Activated T-helper 1 cell treated with anti-CD3 and anti-CD28 coated beads, Interleukin-12 subunit alpha, Interleukin-12 subunit beta, Interleukin-2, Interleukin-4 antibody, amounts not matched to agents 30 ng/mL and 10 ng/mL and 1 ng/mL, durations not matched to agents 14 hours and 24 hours and 36 hours (primary cell): ENCODE measurements at regions not wholly inside any gene's neighbourhood (a gene's known extent, or its start where the extent isn't known, plus 50 kb on each side); places are given as distances from the start of the nearest gene placed in this dataset.

Experiments used
- DNase-seq: peaks from one replicate; pipeline ENCODE4 v3.0.0; 2021; ENCODE audit warnings: low spot score
- H3K27ac Mint-ChIP-seq: one replicate; pipeline ENCODE4 v1.8.0; 2021; ENCODE audit warnings: mild to moderate bottlenecking, mixed read lengths
- H3K27me3 Mint-ChIP-seq: one replicate; pipeline ENCODE4 v1.8.0; 2022; ENCODE audit warnings: mild to moderate bottlenecking, moderate library complexity, mixed read lengths; ENCODE audit not compliant: insufficient read depth
- H3K36me3 Mint-ChIP-seq: one replicate; pipeline ENCODE4 v1.8.0; 2021; ENCODE audit warnings: low read depth, mixed read lengths
- H3K4me1 Mint-ChIP-seq: one replicate; pipeline ENCODE4 v1.8.0; 2021; ENCODE audit warnings: low read depth, mixed read lengths
- H3K4me3 Mint-ChIP-seq: one replicate; pipeline ENCODE4 v1.8.0; 2021; ENCODE audit warnings: mild to moderate bottlenecking, moderate library complexity, mixed read lengths
- H3K9me3 Mint-ChIP-seq: one replicate; pipeline ENCODE4 v1.8.0; 2021; ENCODE audit warnings: mixed read lengths
- intact Hi-C: fragments of 100-400 bp; cut with micrococcal nuclease; formaldehyde crosslinking; loops from one replicate; pipeline ENCODE4 v1.15.1; 2024

DNA sequence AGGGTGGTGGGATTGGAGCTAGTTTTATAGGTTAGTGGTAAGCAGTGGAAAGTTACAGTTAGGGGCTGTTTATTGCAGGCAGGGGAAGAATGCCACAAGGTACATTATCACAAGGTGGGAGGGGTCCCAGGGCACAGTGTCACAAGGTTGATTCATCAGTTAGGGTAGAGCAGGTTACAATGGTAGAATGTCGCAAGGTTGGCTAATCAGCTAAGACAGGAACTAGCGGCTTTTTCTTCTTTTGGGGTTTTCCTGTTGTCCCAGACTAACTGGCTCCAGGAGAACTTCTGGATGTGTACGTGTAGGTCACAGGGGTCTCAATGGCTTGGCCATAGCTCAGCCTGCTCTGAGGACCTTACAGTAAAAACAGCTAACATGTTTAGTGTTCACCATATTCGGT, 1221.1 kb downstream of the SLITRK1 start:
- Mint-ChIP-seq H3K4me3 (no peak overlapping the region), H3K4me1 (no peaks in the 10 kb centered on the region), H3K27ac (no peak overlapping the region), H3K9me3 (no peaks in the 10 kb centered on the region), H3K36me3 (no peaks in the 10 kb centered on the region), H3K27me3 (no peaks in the 10 kb centered on the region)
- intact Hi-C loops: no loop called here
- no peak for DNase-seq

DNA sequence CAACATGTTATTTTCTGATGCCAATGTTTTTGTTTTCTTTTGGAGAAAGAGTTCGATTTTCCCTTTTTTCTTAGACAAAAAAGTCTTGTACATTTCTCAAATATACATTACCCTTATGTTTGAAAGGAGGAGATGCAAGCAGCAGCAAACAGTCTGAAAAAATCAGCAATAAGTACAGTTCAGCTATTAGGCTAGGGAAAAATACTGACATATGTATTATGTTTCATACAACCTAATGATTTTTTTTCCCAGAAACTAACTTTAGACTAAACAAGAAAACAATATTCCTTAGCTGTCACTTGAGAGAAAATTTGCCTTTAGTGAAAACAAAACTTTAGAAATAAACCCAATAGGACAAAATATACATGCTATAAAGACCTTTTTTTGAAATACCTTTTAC, 1223.5 kb downstream of the SLITRK1 start:
- Mint-ChIP-seq H3K9me3 (no peaks in the 10 kb centered on the region), H3K4me3 (no peak overlapping the region), H3K27me3 (no peaks in the 10 kb centered on the region), H3K27ac (no peak overlapping the region), H3K36me3 (no peaks in the 10 kb centered on the region), H3K4me1 (no peaks in the 10 kb centered on the region)
- no peak for DNase-seq
- intact Hi-C loops: no loop called here

DNA sequence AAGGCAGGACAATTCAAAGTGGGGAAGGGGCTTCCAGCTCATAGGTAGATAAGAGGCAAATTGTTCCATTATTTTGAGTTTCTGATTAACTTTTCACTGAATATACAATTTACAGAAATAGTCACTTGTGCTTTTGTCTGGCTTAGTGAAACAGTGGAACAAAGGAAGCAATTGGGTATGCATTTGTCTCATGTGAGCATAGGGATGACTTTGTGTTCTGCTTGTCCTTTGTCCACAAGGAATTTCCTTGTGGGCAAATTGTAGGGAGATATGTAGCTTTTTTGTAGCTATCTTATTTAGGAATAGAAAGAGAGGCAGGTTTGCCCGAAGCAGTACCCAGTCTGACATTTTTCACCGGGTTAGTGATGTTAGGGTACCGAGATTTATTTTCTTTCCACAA, 1224.8 kb downstream of the SLITRK1 start:
- H3K4me3 Mint-ChIP-seq: no peak overlapping the region
- no peaks in the 10 kb centered on the region for H3K27me3 Mint-ChIP-seq
- no peaks in the 10 kb centered on the region for H3K4me1 Mint-ChIP-seq
- no peak for DNase-seq
- intact Hi-C loops: no loop called here
- H3K36me3 Mint-ChIP-seq: no peaks in the 10 kb centered on the region
- no peaks in the 10 kb centered on the region for H3K9me3 Mint-ChIP-seq
- H3K27ac Mint-ChIP-seq: no peak overlapping the region

DNA sequence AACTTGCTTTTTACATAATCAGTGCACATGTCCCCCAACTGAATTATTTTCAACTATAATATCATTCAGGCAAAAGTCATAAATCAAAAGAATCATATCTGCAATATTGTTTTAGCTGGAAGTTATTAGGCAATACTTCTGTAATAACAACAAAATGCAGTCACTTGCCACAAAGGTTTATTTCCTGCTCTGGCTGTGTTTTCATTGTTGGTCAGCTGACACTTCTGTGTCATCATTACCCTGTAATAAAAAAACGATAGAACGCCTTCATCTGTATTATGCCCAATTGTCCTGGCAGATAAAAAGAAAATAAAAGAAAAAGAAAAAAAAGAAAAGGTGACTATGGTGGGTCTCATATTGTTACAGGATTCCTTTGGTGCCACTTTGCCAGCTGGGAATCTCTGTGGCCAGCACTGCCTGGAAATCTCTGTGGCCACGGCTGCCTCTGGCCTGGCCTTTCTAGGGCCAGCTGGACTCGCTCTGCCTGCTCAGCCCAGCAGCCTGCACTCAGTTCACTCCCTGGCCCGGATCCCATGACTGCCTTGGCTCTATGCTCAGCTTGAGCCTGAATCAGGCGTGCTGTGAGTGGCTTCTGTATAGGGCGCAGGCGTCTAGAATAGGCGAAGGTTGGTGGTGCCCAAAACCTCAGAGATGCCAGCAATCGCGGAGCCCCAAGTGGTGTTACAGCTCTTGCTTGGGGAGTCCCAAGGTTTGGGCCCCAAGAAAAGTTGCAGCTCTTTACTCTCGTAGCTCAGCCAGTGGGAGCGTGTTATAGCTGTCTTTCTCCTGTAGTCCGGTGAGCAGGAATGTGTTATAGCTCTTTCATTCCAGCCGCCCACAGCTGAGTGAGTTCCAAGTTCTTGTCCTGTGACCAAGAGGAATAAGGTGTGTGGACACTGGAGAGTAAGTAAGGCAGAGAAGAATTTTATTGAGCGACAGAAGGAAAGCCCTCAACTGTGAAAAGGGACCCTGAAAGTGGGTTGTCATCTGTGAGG, 1227.1 kb downstream of the SLITRK1 start:
- Mint-ChIP-seq H3K36me3 (no peaks in the 10 kb centered on the region), H3K27me3 (no peaks in the 10 kb centered on the region), H3K9me3 (no peaks in the 10 kb centered on the region), H3K4me1 (no peaks in the 10 kb centered on the region), H3K4me3 (no peak overlapping the region), H3K27ac (no peak overlapping the region)
- no peak for DNase-seq
- intact Hi-C loops: no loop called here

DNA sequence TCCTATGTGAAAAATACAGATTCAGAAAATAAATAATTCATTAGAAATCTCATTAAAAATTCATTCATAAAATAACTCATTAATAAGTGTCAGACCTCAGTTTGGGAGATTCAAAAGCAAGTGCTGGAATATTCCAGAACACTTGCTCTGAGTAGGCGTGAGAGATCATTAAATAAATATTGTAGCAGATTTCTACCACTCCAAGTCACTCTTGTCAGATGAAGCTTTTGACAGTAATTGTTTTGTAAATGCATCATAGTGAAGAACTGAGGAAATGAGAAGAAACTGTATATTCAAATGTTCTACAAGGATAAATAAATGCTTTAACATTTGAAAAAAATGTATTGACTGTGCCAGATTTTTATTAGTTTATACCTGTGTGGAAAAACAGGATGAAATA, 1228.1 kb downstream of the SLITRK1 start:
- intact Hi-C loops: no loop called here
- H3K9me3 Mint-ChIP-seq: no peaks in the 10 kb centered on the region
- H3K27ac Mint-ChIP-seq: no peak overlapping the region
- H3K4me1 Mint-ChIP-seq: no peaks in the 10 kb centered on the region
- DNase-seq: no peak
- H3K4me3 Mint-ChIP-seq: no peak overlapping the region
- no peaks in the 10 kb centered on the region for H3K27me3 Mint-ChIP-seq
- no peaks in the 10 kb centered on the region for H3K36me3 Mint-ChIP-seq

DNA sequence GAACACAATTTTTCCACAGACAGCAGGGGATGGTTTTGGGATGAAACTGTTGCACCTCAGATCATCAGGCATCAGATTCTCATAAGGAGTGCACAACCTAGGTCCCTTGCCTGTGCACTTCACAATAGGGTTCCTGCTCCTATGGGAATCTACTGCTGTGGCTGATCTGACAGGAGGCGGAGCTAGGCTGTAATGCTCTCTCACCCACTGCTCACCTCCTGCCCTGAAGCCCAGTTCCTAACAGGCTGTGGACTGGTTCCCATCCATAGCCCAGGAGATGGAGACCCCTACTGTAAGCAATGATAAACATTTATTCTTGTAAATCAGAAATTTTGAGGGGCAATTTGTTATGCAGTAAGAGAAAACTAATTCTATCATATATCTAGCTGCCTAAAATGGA, 1234.7 kb downstream of the SLITRK1 start:
- no peaks in the 10 kb centered on the region for H3K36me3 Mint-ChIP-seq
- no peak overlapping the region for H3K27ac Mint-ChIP-seq
- no peak overlapping the region for H3K4me3 Mint-ChIP-seq
- no peaks in the 10 kb centered on the region for H3K27me3 Mint-ChIP-seq
- no peaks in the 10 kb centered on the region for H3K4me1 Mint-ChIP-seq
- intact Hi-C loops: no loop called here
- no peak for DNase-seq
- H3K9me3 Mint-ChIP-seq: no peaks in the 10 kb centered on the region

DNA sequence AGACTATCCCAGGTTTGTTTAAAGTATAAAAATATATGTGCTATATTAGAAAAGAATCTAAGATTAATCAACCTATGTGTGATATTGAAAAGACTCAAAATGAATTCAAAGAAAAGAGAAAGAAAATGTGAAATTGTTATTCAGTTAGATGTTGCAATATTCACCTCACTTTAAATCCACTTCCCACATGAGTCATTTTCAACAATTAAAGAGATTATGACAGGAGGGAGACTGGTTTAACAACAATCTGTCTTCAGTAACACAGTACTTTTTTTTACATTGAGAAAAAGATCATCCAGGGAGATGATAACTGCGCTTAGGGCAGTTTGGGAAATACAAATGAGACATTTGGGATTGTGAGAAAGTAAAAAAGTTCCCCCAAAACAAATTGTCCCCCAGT, 1246.2 kb downstream of the SLITRK1 start:
- no peak overlapping the region for H3K4me3 Mint-ChIP-seq
- no peak overlapping the region for H3K27ac Mint-ChIP-seq
- peaks cover 8% of the 10 kb centered on the region for H3K9me3 Mint-ChIP-seq
- DNase-seq: no peak
- H3K4me1 Mint-ChIP-seq: no peaks in the 10 kb centered on the region
- no peaks in the 10 kb centered on the region for H3K36me3 Mint-ChIP-seq
- intact Hi-C loops: no loop called here
- no peaks in the 10 kb centered on the region for H3K27me3 Mint-ChIP-seq

DNA sequence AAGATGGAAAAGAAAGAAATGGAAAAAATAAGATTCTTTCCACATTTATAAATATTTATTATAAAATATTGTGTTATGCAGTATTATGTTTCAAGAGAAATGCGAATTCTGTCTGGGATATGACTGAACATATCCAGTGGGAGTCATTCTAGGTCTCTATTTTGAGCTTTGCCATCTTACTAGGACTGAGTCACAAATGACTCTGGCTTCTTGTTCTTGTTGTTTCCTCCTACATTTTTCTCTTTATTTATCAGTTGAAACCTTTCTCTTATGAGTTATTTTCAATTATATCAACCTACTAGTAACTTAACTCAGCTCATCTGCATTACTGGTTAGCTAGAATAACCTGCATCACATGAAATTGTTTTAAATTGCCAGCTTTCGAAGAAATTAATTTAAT, 1247.3 kb downstream of the SLITRK1 start:
- Mint-ChIP-seq H3K4me1 (no peaks in the 10 kb centered on the region), H3K36me3 (no peaks in the 10 kb centered on the region), H3K9me3 (peaks cover 8% of the 10 kb centered on the region), H3K4me3 (no peak overlapping the region), H3K27me3 (no peaks in the 10 kb centered on the region), H3K27ac (no peak overlapping the region)
- no peak for DNase-seq
- intact Hi-C loops: no loop called here

DNA sequence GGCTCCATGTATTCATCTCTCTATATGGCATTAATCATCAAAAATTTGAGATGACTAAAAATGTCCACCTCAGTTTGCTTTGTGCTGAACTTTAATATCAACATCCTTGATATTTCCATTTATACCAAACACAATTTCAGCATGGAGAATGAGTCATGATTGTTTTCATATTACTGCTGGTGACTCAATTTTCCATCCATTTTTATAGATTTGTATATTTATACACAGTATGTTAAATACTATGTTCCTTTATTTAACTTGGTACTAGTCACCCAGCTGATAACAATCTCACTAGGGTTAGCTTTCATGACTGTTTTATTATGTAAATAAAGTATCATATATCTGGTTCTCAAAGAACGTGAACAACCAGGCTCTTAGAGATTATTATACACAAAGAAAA, 1255.1 kb downstream of the SLITRK1 start:
- no peak overlapping the region for H3K27ac Mint-ChIP-seq
- intact Hi-C loops: no loop called here
- H3K27me3 Mint-ChIP-seq: no peaks in the 10 kb centered on the region
- no peak overlapping the region for H3K4me3 Mint-ChIP-seq
- DNase-seq: no peak
- no peaks in the 10 kb centered on the region for H3K36me3 Mint-ChIP-seq
- no peaks in the 10 kb centered on the region for H3K4me1 Mint-ChIP-seq
- no peaks in the 10 kb centered on the region for H3K9me3 Mint-ChIP-seq

DNA sequence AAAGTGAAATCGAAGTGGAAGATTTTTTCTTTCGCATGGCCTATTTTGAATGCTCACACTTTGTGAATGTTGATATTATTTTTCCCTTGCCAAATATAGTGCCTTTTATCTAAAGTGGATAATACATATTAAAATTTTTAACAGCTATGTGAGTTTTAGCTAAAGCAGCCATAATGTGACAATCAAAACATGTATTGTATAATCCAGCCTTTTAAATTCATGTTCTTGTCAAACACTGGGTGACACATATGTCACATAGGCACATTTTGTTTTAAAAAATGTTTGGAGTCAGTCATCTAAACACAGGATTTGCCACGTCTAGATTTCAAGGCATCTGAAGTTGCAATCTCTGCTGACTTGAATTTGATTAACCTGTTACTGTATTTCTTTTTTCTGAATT, 1256.6 kb downstream of the SLITRK1 start:
- no peak overlapping the region for H3K27ac Mint-ChIP-seq
- H3K9me3 Mint-ChIP-seq: no peaks in the 10 kb centered on the region
- intact Hi-C loops: no loop called here
- no peaks in the 10 kb centered on the region for H3K27me3 Mint-ChIP-seq
- H3K36me3 Mint-ChIP-seq: no peaks in the 10 kb centered on the region
- H3K4me3 Mint-ChIP-seq: no peak overlapping the region
- no peak for DNase-seq
- H3K4me1 Mint-ChIP-seq: no peaks in the 10 kb centered on the region

DNA sequence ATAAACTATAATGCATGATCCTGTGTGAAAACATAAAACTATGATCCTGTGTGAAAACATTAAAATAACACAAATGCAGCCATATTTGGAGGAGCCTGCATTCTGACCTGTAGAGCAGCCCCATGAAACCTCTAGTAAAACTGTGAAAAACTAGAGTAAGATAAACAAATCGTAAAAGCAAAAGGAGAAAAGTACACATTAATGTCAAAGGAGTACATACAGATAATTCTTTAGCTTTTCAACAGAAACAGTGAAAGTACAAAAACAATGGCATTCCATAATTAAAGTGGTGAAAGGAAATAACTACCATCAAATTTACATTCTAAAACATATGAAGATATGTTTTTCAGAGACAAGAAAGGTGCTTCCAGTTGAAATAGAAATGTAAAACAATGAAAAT, 1267.2 kb downstream of the SLITRK1 start:
- DNase-seq: no peak
- intact Hi-C loops: no loop called here
- H3K4me1 Mint-ChIP-seq: no peaks in the 10 kb centered on the region
- H3K9me3 Mint-ChIP-seq: peaks cover 17% of the 10 kb centered on the region
- H3K27me3 Mint-ChIP-seq: no peaks in the 10 kb centered on the region
- no peaks in the 10 kb centered on the region for H3K36me3 Mint-ChIP-seq
- H3K27ac Mint-ChIP-seq: no peak overlapping the region
- H3K4me3 Mint-ChIP-seq: no peak overlapping the region

DNA sequence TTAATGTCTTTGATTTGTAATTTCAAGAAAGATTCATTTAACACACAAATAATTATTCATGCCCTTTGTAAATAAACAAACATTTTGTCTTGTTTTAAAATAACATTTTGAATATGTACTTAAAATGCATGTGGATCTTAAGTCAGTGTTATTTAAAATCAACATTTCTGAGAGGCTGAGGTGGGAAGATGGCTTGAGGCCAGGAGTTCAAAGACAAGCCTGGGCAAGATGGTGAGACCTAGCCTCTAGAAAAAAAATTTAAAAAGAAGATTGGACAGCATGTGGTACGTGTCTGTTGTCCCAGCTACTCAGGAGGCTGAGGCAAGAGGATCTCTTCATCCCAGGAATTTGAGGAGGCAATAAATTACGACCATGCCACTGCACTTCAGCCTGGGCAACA, 1268.2 kb downstream of the SLITRK1 start:
- H3K36me3 Mint-ChIP-seq: no peaks in the 10 kb centered on the region
- peaks cover 12% of the 10 kb centered on the region for H3K9me3 Mint-ChIP-seq
- no peaks in the 10 kb centered on the region for H3K4me1 Mint-ChIP-seq
- no peak overlapping the region for H3K4me3 Mint-ChIP-seq
- H3K27ac Mint-ChIP-seq: no peak overlapping the region
- H3K27me3 Mint-ChIP-seq: no peaks in the 10 kb centered on the region
- intact Hi-C loops: no loop called here
- no peak for DNase-seq

DNA sequence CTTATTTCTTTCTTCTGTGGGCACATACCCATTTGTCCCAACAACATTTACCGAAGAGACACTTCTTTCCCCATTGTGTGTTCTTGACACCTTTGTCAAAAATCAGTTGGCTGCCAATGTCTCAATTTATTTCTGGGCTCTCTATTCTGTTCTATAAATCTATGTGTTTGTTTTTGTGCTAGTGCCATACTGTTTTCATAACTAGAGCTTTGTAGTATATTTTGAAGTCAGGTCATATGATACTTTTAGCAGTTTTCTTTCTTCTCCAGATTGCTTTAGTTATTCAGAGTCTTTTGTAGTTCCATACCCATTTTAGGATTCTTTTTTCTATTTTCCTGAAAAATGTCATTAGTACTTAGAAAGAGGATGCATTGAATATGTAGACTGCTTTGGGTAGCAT, 1276.3 kb downstream of the SLITRK1 start:
- Mint-ChIP-seq H3K4me3 (no peak overlapping the region), H3K27me3 (no peaks in the 10 kb centered on the region), H3K27ac (no peak overlapping the region), H3K4me1 (no peaks in the 10 kb centered on the region), H3K9me3 (peaks cover 39% of the 10 kb centered on the region), H3K36me3 (no peaks in the 10 kb centered on the region)
- DNase-seq: no peak
- intact Hi-C loops: no loop called here

DNA sequence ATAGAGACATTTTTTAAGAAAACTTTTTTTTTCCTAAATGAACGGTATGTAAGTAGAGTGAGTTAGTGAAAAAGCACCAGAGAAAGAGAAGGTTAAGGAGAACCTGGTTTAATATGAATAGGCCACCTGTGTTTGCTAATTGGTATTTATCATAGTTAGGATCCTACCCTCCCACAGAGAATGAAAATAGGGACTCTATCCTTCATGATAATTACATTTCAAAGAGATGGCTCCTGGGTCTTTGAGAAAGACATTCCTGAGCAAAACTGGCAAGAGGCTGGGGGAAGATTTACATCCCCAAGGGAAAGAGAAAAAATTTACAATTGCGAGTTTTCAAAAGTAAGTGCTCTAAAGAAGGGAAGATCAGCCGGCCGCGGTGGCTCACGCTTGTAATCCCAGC, 1284.5 kb downstream of the SLITRK1 start:
- Mint-ChIP-seq H3K9me3 (peaks cover 37% of the 10 kb centered on the region), H3K36me3 (no peaks in the 10 kb centered on the region), H3K4me1 (no peaks in the 10 kb centered on the region), H3K4me3 (no peak overlapping the region), H3K27ac (no peak overlapping the region), H3K27me3 (no peaks in the 10 kb centered on the region)
- intact Hi-C loops: no loop called here
- DNase-seq: no peak
